ENCODE measurements at regions not wholly inside any gene's neighbourhood (a gene's known extent, or its start where the extent isn't known, plus 50 kb on each side); places are given as distances from the start of the nearest gene placed in this dataset.
A peak's percentile ranks its signal among the peaks of the same experiment; 100 is the strongest.

GRCh38 chr4:19178835-19179234 is 1072.9 kb upstream of the SLIT2 start:
- peak overlapping the region; percentile 45 for H3K27ac Mint-ChIP-seq
- H3K4me1 Mint-ChIP-seq: no peaks in the 10 kb centered on the region
- TF ChIP-seq CTCF (IDR thresholded peaks at IDR 0.05): no peak
- H3K4me3 Mint-ChIP-seq: no peak overlapping the region
- H3K9me3 Mint-ChIP-seq: peaks cover 6% of the 10 kb centered on the region
- H3K36me3 Mint-ChIP-seq (ENCODE audit: low read depth): no peaks in the 10 kb centered on the region
- no peak for DNase-seq
- H3K27me3 Mint-ChIP-seq (ENCODE audit: low read depth, poor library complexity): no peaks in the 10 kb centered on the region

DNA sequence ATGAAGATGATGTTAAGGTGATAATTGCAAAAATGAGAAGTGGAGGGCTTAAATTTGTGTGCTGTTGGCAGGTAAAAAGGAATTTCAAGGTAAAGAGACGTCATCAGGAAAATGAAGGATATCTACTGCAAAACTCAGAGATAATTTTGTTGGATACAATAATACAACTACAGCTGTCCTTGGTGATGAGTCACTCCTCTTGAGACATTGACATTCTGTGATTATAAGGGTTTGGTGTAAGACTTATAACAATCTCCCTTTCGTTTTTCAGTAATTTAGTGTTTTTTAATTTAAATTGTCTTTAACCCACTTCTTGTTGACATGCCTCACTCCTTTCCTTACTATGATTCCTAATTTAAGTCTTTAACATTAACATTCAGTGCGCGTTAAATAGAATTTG is 1074.1 kb upstream of the SLIT2 start:
- Mint-ChIP-seq H3K27me3 (ENCODE audit: low read depth, poor library complexity) (no peaks in the 10 kb centered on the region), H3K27ac (no peak overlapping the region), H3K9me3 (peaks cover 6% of the 10 kb centered on the region), H3K4me1 (no peaks in the 10 kb centered on the region), H3K4me3 (no peak overlapping the region), H3K36me3 (ENCODE audit: low read depth) (no peaks in the 10 kb centered on the region)
- TF ChIP-seq CTCF (IDR thresholded peaks at IDR 0.05): no peak
- no peak for DNase-seq

GRCh38 chr4:19171832-19172231 is 1079.9 kb upstream of the SLIT2 start:
- no peaks in the 10 kb centered on the region for H3K27me3 Mint-ChIP-seq (ENCODE audit: low read depth, poor library complexity)
- TF ChIP-seq CTCF (IDR thresholded peaks at IDR 0.05): no peak
- no peak overlapping the region for H3K27ac Mint-ChIP-seq
- H3K4me1 Mint-ChIP-seq: no peaks in the 10 kb centered on the region
- H3K9me3 Mint-ChIP-seq: peaks cover 4% of the 10 kb centered on the region
- DNase-seq: no peak
- no peak overlapping the region for H3K4me3 Mint-ChIP-seq
- no peaks in the 10 kb centered on the region for H3K36me3 Mint-ChIP-seq (ENCODE audit: low read depth)

DNA sequence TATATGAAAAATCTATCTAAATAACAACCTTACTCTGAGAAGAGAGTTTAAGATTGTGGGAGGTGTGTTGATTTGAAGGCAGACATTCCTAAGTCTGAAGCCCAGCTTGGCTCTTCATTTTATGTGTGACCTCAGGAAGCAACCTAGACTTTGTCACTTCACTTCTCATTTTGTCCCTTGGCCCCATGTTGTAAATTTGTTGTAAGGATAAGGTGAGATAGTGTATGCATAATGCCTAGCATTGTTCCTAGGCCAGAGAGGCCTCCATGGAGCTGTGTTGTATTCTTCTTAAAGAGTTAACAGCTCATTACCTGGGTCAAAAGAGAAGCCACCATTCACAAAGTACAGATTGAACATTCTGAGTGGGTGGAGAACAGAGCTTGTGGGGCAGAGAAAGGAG is 1084.4 kb upstream of the SLIT2 start:
- H3K9me3 Mint-ChIP-seq: peaks cover 8% of the 10 kb centered on the region
- H3K4me3 Mint-ChIP-seq: no peak overlapping the region
- no peak overlapping the region for H3K27ac Mint-ChIP-seq
- no peaks in the 10 kb centered on the region for H3K36me3 Mint-ChIP-seq (ENCODE audit: low read depth)
- no peak for TF ChIP-seq CTCF (IDR thresholded peaks at IDR 0.05)
- H3K4me1 Mint-ChIP-seq: no peaks in the 10 kb centered on the region
- no peaks in the 10 kb centered on the region for H3K27me3 Mint-ChIP-seq (ENCODE audit: low read depth, poor library complexity)
- no peak for DNase-seq

DNA sequence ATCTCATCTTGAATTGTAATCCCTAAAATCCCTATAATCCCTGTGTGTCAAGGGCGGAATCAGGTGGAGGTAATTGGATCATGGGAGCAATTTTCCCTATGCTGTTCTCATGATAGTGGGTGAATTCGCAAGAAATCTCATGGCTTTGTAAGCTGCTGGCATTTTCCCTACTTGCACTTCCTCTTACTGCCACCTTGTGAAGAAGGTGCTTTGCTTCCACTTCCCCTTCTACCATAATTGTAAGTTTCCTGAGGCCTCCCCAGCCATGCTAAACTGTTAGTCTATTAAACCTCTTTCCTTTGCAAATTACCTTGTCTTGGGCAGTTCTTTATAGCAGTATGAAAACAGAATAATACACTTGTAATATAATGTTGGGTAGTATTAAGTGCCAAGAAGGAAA is 1087.4 kb upstream of the SLIT2 start:
- TF ChIP-seq CTCF (IDR thresholded peaks at IDR 0.05): no peak
- no peak for DNase-seq
- peaks cover 8% of the 10 kb centered on the region for H3K9me3 Mint-ChIP-seq
- H3K36me3 Mint-ChIP-seq (ENCODE audit: low read depth): no peaks in the 10 kb centered on the region
- H3K27me3 Mint-ChIP-seq (ENCODE audit: low read depth, poor library complexity): no peaks in the 10 kb centered on the region
- H3K27ac Mint-ChIP-seq: no peak overlapping the region
- no peak overlapping the region for H3K4me3 Mint-ChIP-seq
- H3K4me1 Mint-ChIP-seq: no peaks in the 10 kb centered on the region

GRCh38 chr4:19159874-19160273 is 1091.8 kb upstream of the SLIT2 start:
- no peaks in the 10 kb centered on the region for H3K27me3 Mint-ChIP-seq (ENCODE audit: low read depth, poor library complexity)
- H3K9me3 Mint-ChIP-seq: peaks cover 31% of the 10 kb centered on the region
- peaks cover 11% of the 10 kb centered on the region for H3K4me1 Mint-ChIP-seq
- H3K36me3 Mint-ChIP-seq (ENCODE audit: low read depth): peaks cover 19% of the 10 kb centered on the region
- no peak for DNase-seq
- H3K4me3 Mint-ChIP-seq: no peak overlapping the region
- H3K27ac Mint-ChIP-seq: no peak overlapping the region
- TF ChIP-seq CTCF (IDR thresholded peaks at IDR 0.05): no peak
